ENCODE measurements at regions not wholly inside any gene's neighbourhood (a gene's known extent, or its start where the extent isn't known, plus 50 kb on each side); places are given as distances from the start of the nearest gene placed in this dataset.
A peak's percentile ranks its signal among the peaks of the same experiment; 100 is the strongest.

GRCh38 chr9:16174915-16175314 lies 622.1 kb downstream of the CCDC171 start:
- POLR2A ChIA-PET: no interaction called here
- no peaks in the 10 kb centered on the region for H3K4me1 ChIP-seq
- H3K27ac ChIP-seq: no peak overlapping the region
- no peak for DNase-seq (ENCODE audit: low read depth in 1 of 2, low spot score in 1 of 2)
- CTCF ChIA-PET: no interaction called here
- no peak overlapping the region for H3K4me2 ChIP-seq
- H3K4me3 ChIP-seq: no peak overlapping the region
- ATAC-seq: no peak
- no peak for FAIRE-seq
- TF ChIP-seq HES2 (IDR thresholded peaks at IDR 0.05) (no peak), ZSCAN20 (CRISPR knock-in tag; IDR thresholded peaks at IDR 0.05) (no peak), TP53 (CRISPR knock-in tag; IDR thresholded peaks at IDR 0.05) (no peak), E2F6 (IDR thresholded peaks at IDR 0.05; ENCODE audit: borderline replicate concordance, low read depth) (no peak), CBX8 (IDR thresholded peaks at IDR 0.05) (no peak), MAZ (IDR thresholded peaks at IDR 0.05; ENCODE audit: borderline replicate concordance, low read depth, low read length) (no peak), EP300 (IDR thresholded peaks at IDR 0.05) (no peak)
- H3K9me3 ChIP-seq: no peaks in the 10 kb centered on the region

GRCh38 chr9:16175461-16175860 lies 622.6 kb downstream of the CCDC171 start:
- FAIRE-seq (no peak), DNase-seq (ENCODE audit: low read depth in 1 of 2, low spot score in 1 of 2) (no peak), ATAC-seq (no peak)
- ChIA-PET POLR2A (no interaction called here), CTCF (no interaction called here)
- H3K9me3 ChIP-seq: no peaks in the 10 kb centered on the region
- TF ChIP-seq NR3C1 (IDR thresholded peaks at IDR 0.05) (no peak), BCL3 (IDR thresholded peaks at IDR 0.05) (no peak), FOSL2 (IDR thresholded peaks at IDR 0.05) (no peak), FOSL2 (CRISPR knock-in tag; IDR thresholded peaks at IDR 0.05) (no peak), HDAC2 (IDR thresholded peaks at IDR 0.05) (no peak), CHD2 (IDR thresholded peaks at IDR 0.05; ENCODE audit: low read length, partially characterized antibody) (no peak), MAZ (IDR thresholded peaks at IDR 0.05; ENCODE audit: borderline replicate concordance, low read depth, low read length) (no peak), GATA3 (IDR thresholded peaks at IDR 0.05; ENCODE audit: borderline replicate concordance) (no peak), KDM5A (IDR thresholded peaks at IDR 0.05) (no peak), JUN (IDR thresholded peaks at IDR 0.05) (no peak), ZC3H11A (IDR thresholded peaks at IDR 0.05) (no peak), RFX5 (IDR thresholded peaks at IDR 0.05) (no peak), EHF (CRISPR knock-in tag; IDR thresholded peaks at IDR 0.05) (no peak), CHD4 (IDR thresholded peaks at IDR 0.05; ENCODE audit: borderline replicate concordance) (no peak), HMGXB4 (CRISPR knock-in tag; IDR thresholded peaks at IDR 0.05; ENCODE audit: borderline replicate concordance) (no peak), ESRRA (IDR thresholded peaks at IDR 0.05; ENCODE audit: borderline replicate concordance, low read length) (no peak), ZNF302 (CRISPR knock-in tag; IDR thresholded peaks at IDR 0.05) (no peak), HOXB13 (CRISPR knock-in tag; IDR thresholded peaks at IDR 0.05; ENCODE audit: low read depth) (no peak)
- H3K4me1 ChIP-seq: no peaks in the 10 kb centered on the region
- no peak overlapping the region for H3K4me2 ChIP-seq
- no peak overlapping the region for H3K27ac ChIP-seq
- H3K4me3 ChIP-seq: no peak overlapping the region
- WGBS (ENCODE audit: missing lambda C conversion rate): 66% methylated on average over 3 of the region's 3 CpGs

- CTCF ChIA-PET: interaction anchor here (0.9 kb wide), 1 partner anchor 9 kb away, joined by 3 read pairs; no protein-coding TSS in a partner anchor
- POLR2A ChIA-PET: interaction anchor here (0.6 kb wide), 1 partner anchor 179 kb away, joined by 3 read pairs; no protein-coding TSS in a partner anchor
- DNase-seq (ENCODE audit: low read depth in 1 of 2, low spot score in 1 of 2) (no peak), FAIRE-seq (no peak), ATAC-seq (no peak)
- peak; percentile 79 for TF ChIP-seq MAFK (IDR thresholded peaks at IDR 0.05; ENCODE audit: partially characterized antibody)
- TF ChIP-seq MAX (IDR thresholded peaks at IDR 0.05): no peak
- Histone ChIP-seq H3K4me3 (no peak overlapping the region), H3K27ac (no peak overlapping the region), H3K4me2 (no peak overlapping the region), H3K4me1 (no peaks in the 10 kb centered on the region), H3K9me3 (no peaks in the 10 kb centered on the region)
Observed at GRCh38 chr9:16178294-16178693, 625.5 kb downstream of the CCDC171 start.
